Ovary (tissue), 3 donors: ENCODE measurements at regions not wholly inside any gene's neighbourhood (a gene's known extent, or its start where the extent isn't known, plus 50 kb on each side); places are given as distances from the start of the nearest gene placed in this dataset.

Experiments used
- CTCF ChIP-seq, 3 donors: fragments of 450-650 bp in 2 of 3; fragments of 200-600 bp in 1 of 3; IDR thresholded peaks; one replicate each; pipeline versions ENCODE4 v1.5.1 to v1.8.0; 2016 to 2022; ENCODE audit warnings: antibody characterized with exemption in 3 of 3, mild to moderate bottlenecking in 1 of 3
- POLR2A ChIP-seq: fragments of 450-650 bp; IDR thresholded peaks from one replicate; pipeline ENCODE4 v1.6.1; 2017; ENCODE audit warnings: antibody characterized with exemption, mild to moderate bottlenecking, moderate library complexity
- donor health status: DM: no; HTN: no; CAD: no.

GRCh38 chr11:106304274-106304673 is 226.8 kb downstream of the AASDHPPT start:
- no peak for TF ChIP-seq CTCF (IDR thresholded peaks at IDR 0.05)
- no peak for TF ChIP-seq POLR2A
